H9 (cell line): ENCODE measurements at regions not wholly inside any gene's neighbourhood (a gene's known extent, or its start where the extent isn't known, plus 50 kb on each side); places are given as distances from the start of the nearest gene placed in this dataset.

Experiments used
- DNase-seq: peaks from one replicate; pipeline ENCODE4 v3.0.0-alpha.2; 2017
- H2AFZ ChIP-seq: one replicate; pipeline ENCODE4 v1.6.1; 2013; ENCODE audit warnings: mild to moderate bottlenecking, low read length, control low read depth, moderate library complexity
- H2AK5ac ChIP-seq: 2 replicates; pipeline ENCODE4 v1.6.1; 2013; ENCODE audit warnings: low read length, control low read depth, mixed read lengths; ENCODE audit not compliant: insufficient read length
- H2BK120ac ChIP-seq: one replicate; pipeline ENCODE4 v1.6.1; 2013; ENCODE audit warnings: low read depth, mild to moderate bottlenecking, low read length, control low read depth, inconsistent platforms; ENCODE audit not compliant: poor library complexity, severe bottlenecking
- H2BK12ac ChIP-seq: 2 replicates; pipeline ENCODE4 v1.6.1; 2013; ENCODE audit warnings: low read length, control low read depth, mixed read lengths, low read depth; ENCODE audit not compliant: insufficient read length
- H2BK15ac ChIP-seq: 2 replicates; pipeline ENCODE4 v1.6.1; 2013; ENCODE audit warnings: low read depth, low read length, control low read depth
- H2BK20ac ChIP-seq: one replicate; pipeline ENCODE4 v1.6.1; 2013; ENCODE audit warnings: low read depth, mild to moderate bottlenecking, low read length, control low read depth, inconsistent platforms; ENCODE audit not compliant: poor library complexity, severe bottlenecking
- H2BK5ac ChIP-seq: 2 replicates; pipeline ENCODE4 v1.6.1; 2013; ENCODE audit warnings: low read length, control low read depth, mixed read lengths; ENCODE audit not compliant: insufficient read length
- H3K14ac ChIP-seq: 2 replicates; pipeline ENCODE4 v1.6.1; 2013; ENCODE audit warnings: low read length, control low read depth; ENCODE audit not compliant: insufficient read depth
- H3K18ac ChIP-seq: 2 replicates; pipeline ENCODE4 v1.6.1; 2013; ENCODE audit warnings: low read depth, mild to moderate bottlenecking, mixed read lengths, low read length, control low read depth; ENCODE audit not compliant: insufficient read length
- H3K23ac ChIP-seq: 2 replicates; pipeline ENCODE4 v1.6.1; 2013; ENCODE audit warnings: low read length, control low read depth, mixed read lengths, low read depth; ENCODE audit not compliant: insufficient read length
- H3K23me2 ChIP-seq: 2 replicates; pipeline ENCODE4 v1.6.1; 2013; ENCODE audit warnings: low read depth, mild to moderate bottlenecking, mixed read lengths, low read length, control low read depth; ENCODE audit not compliant: insufficient read length, poor library complexity, severe bottlenecking
- H3K27ac ChIP-seq: 2 replicates; pipeline ENCODE4 v1.5.1; 2013; ENCODE audit warnings: low read length, control low read depth, mixed read lengths, low read depth; ENCODE audit not compliant: insufficient read length
- H3K27me3 ChIP-seq: 2 replicates; pipeline ENCODE4 v1.6.1; 2013; ENCODE audit warnings: low read length, control low read depth, inconsistent platforms; ENCODE audit not compliant: insufficient read depth
- H3K4ac ChIP-seq: 2 replicates; pipeline ENCODE4 v1.6.1; 2013; ENCODE audit warnings: low read depth, mild to moderate bottlenecking, control low read depth, inconsistent platforms, low read length, moderate library complexity
- H3K4me1 ChIP-seq: 2 replicates; pipeline ENCODE4 v1.6.1; 2013; ENCODE audit warnings: low read length, control low read depth, inconsistent platforms; ENCODE audit not compliant: insufficient read depth
- H3K4me2 ChIP-seq: 2 replicates; pipeline ENCODE4 v1.6.1; 2013; ENCODE audit warnings: low read length, control low read depth, mixed read lengths; ENCODE audit not compliant: insufficient read length, insufficient read depth
- H3K56ac ChIP-seq: 2 replicates; pipeline ENCODE4 v1.6.1; 2013; ENCODE audit warnings: low read depth, mild to moderate bottlenecking, mixed read lengths, low read length, control low read depth; ENCODE audit not compliant: insufficient read length
- H3K79me1 ChIP-seq: 2 replicates; pipeline ENCODE4 v1.6.1; 2013; ENCODE audit warnings: low read depth, mild to moderate bottlenecking, moderate library complexity, low read length, control low read depth, inconsistent platforms; ENCODE audit not compliant: insufficient read depth, poor library complexity, severe bottlenecking
- H3K79me2 ChIP-seq: 2 replicates; pipeline ENCODE4 v1.6.1; 2013; ENCODE audit warnings: low read length, control low read depth, inconsistent platforms; ENCODE audit not compliant: insufficient read depth
- H3K9ac ChIP-seq: 2 replicates; pipeline ENCODE4 v1.6.1; 2013; ENCODE audit warnings: low read length, control low read depth, mixed read lengths; ENCODE audit not compliant: insufficient read length; ENCODE audit errors: extremely low read depth
- H3K9me3 ChIP-seq: one replicate; pipeline ENCODE4 v1.6.1; 2013; ENCODE audit warnings: low read depth, low read length, inconsistent platforms; ENCODE audit not compliant: control insufficient read depth
- H3T11ph ChIP-seq: one replicate; pipeline ENCODE4 v1.6.1; 2013; ENCODE audit warnings: mild to moderate bottlenecking, low read length, control low read depth, inconsistent platforms
- H4K20me1 ChIP-seq: one replicate; pipeline ENCODE4 v1.6.1; 2013; ENCODE audit not compliant: control insufficient read depth, insufficient read length, insufficient read depth
- H4K5ac ChIP-seq: 2 replicates; pipeline ENCODE4 v1.6.1; 2013; ENCODE audit warnings: low read depth, mild to moderate bottlenecking, mixed read lengths, low read length, control low read depth; ENCODE audit not compliant: insufficient read length
- H4K8ac ChIP-seq: replicated peaks from 2 replicates; pipeline ENCODE4 v1.6.1; 2013; ENCODE audit warnings: low read length, control low read depth, mixed read lengths, low read depth; ENCODE audit not compliant: insufficient read length
- H4K91ac ChIP-seq: 2 replicates; pipeline ENCODE4 v1.6.1; 2013; ENCODE audit warnings: low read depth, mild to moderate bottlenecking, moderate library complexity, mixed read lengths, low read length, control low read depth; ENCODE audit not compliant: insufficient read length
- H3K27ac Mint-ChIP-seq, 3 experiments: 2 replicates in 2 of 3; 3 replicates in 1 of 3; pipeline ENCODE4 v1.8.0; 2020 to 2021; ENCODE audit warnings: mixed read lengths in 3 of 3, mild to moderate bottlenecking in 1 of 3, moderate library complexity in 1 of 3
- H3K27me3 Mint-ChIP-seq: 2 replicates; pipeline ENCODE4 v1.8.0; 2021; ENCODE audit warnings: low read depth, mild to moderate bottlenecking, moderate library complexity, mixed read lengths
- H3K36me3 Mint-ChIP-seq, 3 experiments: 2 replicates in 2 of 3; 3 replicates in 1 of 3; pipeline ENCODE4 v1.8.0; 2020 to 2021; ENCODE audit warnings: low read depth in 3 of 3, mixed read lengths in 3 of 3; ENCODE audit not compliant: insufficient read depth in 1 of 3
- H3K4me1 Mint-ChIP-seq, 2 experiments: 2 replicates each; pipeline ENCODE4 v1.8.0; 2020; ENCODE audit warnings: mixed read lengths in 2 of 2
- H3K4me3 Mint-ChIP-seq, 2 experiments: 2 replicates in 1 of 2; 3 replicates in 1 of 2; pipeline ENCODE4 v1.8.0; 2020 to 2021; ENCODE audit warnings: mild to moderate bottlenecking in 2 of 2, mixed read lengths in 2 of 2, moderate library complexity in 1 of 2
- H3K9me3 Mint-ChIP-seq, 2 experiments: 2 replicates in 1 of 2; 3 replicates in 1 of 2; pipeline ENCODE4 v1.8.0; 2020; ENCODE audit warnings: mild to moderate bottlenecking in 2 of 2, mixed read lengths in 2 of 2, moderate library complexity in 1 of 2
- WGBS: extraction: QIAGEN DNeasy Blood & Tissue Kit; methylation state at CpG from one replicate; pipeline ENCODE4 v1.1.7; 2013; ENCODE audit warnings: missing lambda C conversion rate, low lambda C conversion rate, mixed read lengths; ENCODE audit not compliant: insufficient read length; ENCODE audit errors: extremely low coverage; 5-methylcytosine and 5-hydroxymethylcytosine counted together
- TF ChIP-seq, protein P1 (sequence below): fragments of 200-600 bp; sonication (generic); conservative IDR thresholded peaks from 3 replicates; pipeline ENCODE4 v1.8.0; 2021; ENCODE audit warnings: antibody characterized with exemption, mild to moderate bottlenecking

DNA sequence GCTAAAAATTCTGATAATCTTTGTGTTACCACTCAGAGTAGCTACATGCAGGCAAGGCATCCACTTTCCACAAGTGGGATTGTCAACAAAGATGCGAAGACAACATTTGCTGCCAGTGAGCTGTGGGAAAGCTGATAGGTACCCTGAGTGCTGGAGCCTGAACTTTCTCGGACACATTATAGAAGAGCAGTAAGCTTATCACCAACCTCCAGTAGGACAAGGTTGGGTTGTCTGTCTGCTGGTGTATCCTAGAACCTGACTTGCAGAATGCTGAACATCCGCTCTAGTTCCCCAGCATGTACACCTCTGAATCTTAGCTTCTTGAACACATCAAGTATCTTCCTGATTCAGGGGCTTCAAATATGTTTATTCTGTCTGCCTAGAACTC, 103.8 kb upstream of the PPM1H start:
- Histone ChIP-seq H4K20me1 (no peaks in the 10 kb centered on the region), H2BK120ac (no peak overlapping the region), H3K56ac (no peak overlapping the region), H3T11ph (no peak overlapping the region), H3K14ac (no peak overlapping the region), H3K79me1 (no peaks in the 10 kb centered on the region), H4K91ac (no peak overlapping the region), H3K18ac (no peak overlapping the region), H4K5ac (no peak overlapping the region), H2BK12ac (no peak overlapping the region), H3K9me3 (no peaks in the 10 kb centered on the region), H3K4ac (no peak overlapping the region), H2BK5ac (no peak overlapping the region), H3K79me2 (no peaks in the 10 kb centered on the region), H3K23me2 (no peaks in the 10 kb centered on the region), H3K9ac (no peak overlapping the region), H2AFZ (no peak overlapping the region), H3K27ac (no peak overlapping the region), H3K23ac (no peak overlapping the region), H2AK5ac (no peak overlapping the region), H3K4me2 (no peak overlapping the region), H4K8ac (no peak overlapping the region), H2BK15ac (no peak overlapping the region), H3K4me1 (0 out of 2 replicates have a peak, but pooled peaks cover 3% of the 10 kb centered on the region), H3K27me3 (no peaks in the 10 kb centered on the region), H2BK20ac (no peak overlapping the region)
- Mint-ChIP-seq H3K4me1 (peaks cover 0 to 4% of the 10 kb centered on the region in 2 experiments; a peak in 3 of 4 replicates), H3K4me3 (no peak overlapping the region), H3K36me3 (no peaks in the 10 kb centered on the region), H3K9me3 (0 out of 5 replicates have a peak, but pooled peaks cover 0 to 1% of the 10 kb centered on the region in 2 experiments), H3K27ac (no peak overlapping the region), H3K27me3 (no peaks in the 10 kb centered on the region)
- TF ChIP-seq, protein P1, sequence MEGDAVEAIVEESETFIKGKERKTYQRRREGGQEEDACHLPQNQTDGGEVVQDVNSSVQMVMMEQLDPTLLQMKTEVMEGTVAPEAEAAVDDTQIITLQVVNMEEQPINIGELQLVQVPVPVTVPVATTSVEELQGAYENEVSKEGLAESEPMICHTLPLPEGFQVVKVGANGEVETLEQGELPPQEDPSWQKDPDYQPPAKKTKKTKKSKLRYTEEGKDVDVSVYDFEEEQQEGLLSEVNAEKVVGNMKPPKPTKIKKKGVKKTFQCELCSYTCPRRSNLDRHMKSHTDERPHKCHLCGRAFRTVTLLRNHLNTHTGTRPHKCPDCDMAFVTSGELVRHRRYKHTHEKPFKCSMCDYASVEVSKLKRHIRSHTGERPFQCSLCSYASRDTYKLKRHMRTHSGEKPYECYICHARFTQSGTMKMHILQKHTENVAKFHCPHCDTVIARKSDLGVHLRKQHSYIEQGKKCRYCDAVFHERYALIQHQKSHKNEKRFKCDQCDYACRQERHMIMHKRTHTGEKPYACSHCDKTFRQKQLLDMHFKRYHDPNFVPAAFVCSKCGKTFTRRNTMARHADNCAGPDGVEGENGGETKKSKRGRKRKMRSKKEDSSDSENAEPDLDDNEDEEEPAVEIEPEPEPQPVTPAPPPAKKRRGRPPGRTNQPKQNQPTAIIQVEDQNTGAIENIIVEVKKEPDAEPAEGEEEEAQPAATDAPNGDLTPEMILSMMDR = no peak
- DNase-seq = no peak
- no CpG with 5 or more reads among the region's 3 CpGs for WGBS
